ENCODE measurements at regions not wholly inside any gene's neighbourhood (a gene's known extent, or its start where the extent isn't known, plus 50 kb on each side); places are given as distances from the start of the nearest gene placed in this dataset.

GRCh38 chr12:5096241-5096924 lies 52.7 kb downstream of the KCNA5 start:
- TF ChIP-seq CTCF (IDR thresholded peaks at IDR 0.05), result no peak
- no peak for TF ChIP-seq POLR2AphosphoS5 (IDR thresholded peaks at IDR 0.05)
- TF ChIP-seq POLR2A (IDR thresholded peaks at IDR 0.05), result no peak

All from sigmoid colon (tissue), 4 donors.